Neural cell (in vitro differentiated cells): ENCODE measurements at regions not wholly inside any gene's neighbourhood (a gene's known extent, or its start where the extent isn't known, plus 50 kb on each side); places are given as distances from the start of the nearest gene placed in this dataset.

Experiments
- H2AFZ ChIP-seq: fragments of 200-600, 300-800 bp; sonication (generic), shearing (Covaris generic); 2 replicates; pipeline ENCODE4 v1.6.0; 2014; ENCODE audit warnings: low read depth, mild to moderate bottlenecking, antibody characterized with exemption, low read length, moderate library complexity
- H3F3A ChIP-seq: fragments of 200-600 bp; shearing (Covaris generic); 2 replicates; pipeline ENCODE4 v1.6.1; 2016; ENCODE audit warnings: mild to moderate bottlenecking, moderate library complexity, mixed read lengths, antibody characterized with exemption, low read length; ENCODE audit not compliant: insufficient read depth, poor library complexity, severe bottlenecking
- H3K27ac ChIP-seq: fragments of 200-600, 300-800 bp; sonication (generic), shearing (Covaris generic); 2 replicates; pipeline ENCODE4 v1.5.1; 2014; ENCODE audit warnings: mild to moderate bottlenecking, low read length, moderate library complexity
- H3K27me3 ChIP-seq: fragments of 300-800, 200-600 bp; sonication (generic), shearing (Covaris generic); 2 replicates; pipeline ENCODE4 v1.6.0; 2014; ENCODE audit warnings: mild to moderate bottlenecking, low read depth, low read length, moderate library complexity; ENCODE audit not compliant: insufficient read depth
- H3K36me3 ChIP-seq: fragments of 300-800, 200-600 bp; sonication (generic), shearing (Covaris generic); 2 replicates; pipeline ENCODE4 v1.5.1; 2014; ENCODE audit warnings: mild to moderate bottlenecking, antibody characterized with exemption, low read length, moderate library complexity; ENCODE audit not compliant: insufficient read depth
- H3K4me2 ChIP-seq: fragments of 300-800, 200-600 bp; sonication (generic), shearing (Covaris generic); 2 replicates; pipeline ENCODE4 v1.6.0; 2014; ENCODE audit warnings: mild to moderate bottlenecking, low read length
- H3K4me3 ChIP-seq: fragments of 300-800, 200-600 bp; sonication (generic), shearing (Covaris generic); 2 replicates; pipeline ENCODE4 v1.5.1; 2014; ENCODE audit warnings: mild to moderate bottlenecking, low read length, moderate library complexity
- H3K79me2 ChIP-seq: fragments of 200-600 bp; shearing (Covaris generic); replicated peaks from 2 replicates; pipeline ENCODE4 v1.6.0; 2014; ENCODE audit warnings: mild to moderate bottlenecking, low read length, moderate library complexity; ENCODE audit not compliant: insufficient read depth
- H3K9ac ChIP-seq: fragments of 300-800, 200-600 bp; sonication (generic), shearing (Covaris generic); 2 replicates; pipeline ENCODE4 v1.6.1; 2016; ENCODE audit warnings: mild to moderate bottlenecking, low read length, mixed read lengths
- H3K9me2 ChIP-seq: fragments of 200-600 bp; shearing (Covaris generic); 2 replicates; pipeline ENCODE4 v1.6.1; 2016; ENCODE audit warnings: mild to moderate bottlenecking, low read length, mixed read lengths; ENCODE audit not compliant: insufficient read depth
- H3K9me3 ChIP-seq: fragments of 200-600, 300-800 bp; sonication (generic), shearing (Covaris generic); 2 replicates; pipeline ENCODE4 v1.6.1; 2016; ENCODE audit warnings: mild to moderate bottlenecking, mixed run types, low read length, moderate library complexity, mixed read lengths
- H4K20me1 ChIP-seq: fragments of 200-600 bp; shearing (Covaris generic); 2 replicates; pipeline ENCODE4 v1.6.1; 2016; ENCODE audit warnings: mild to moderate bottlenecking, mixed run types; ENCODE audit not compliant: insufficient read depth
- EP300 ChIP-seq: fragments of 450-650 bp; conservative IDR thresholded peaks from 2 replicates; pipeline ENCODE4 v1.6.1; 2014; ENCODE audit warnings: antibody characterized with exemption, mild to moderate bottlenecking, moderate library complexity; ENCODE audit not compliant: poor library complexity, severe bottlenecking
- EZH2 ChIP-seq: fragments of 200-600, 300-800 bp; shearing (Covaris generic), sonication (generic); IDR thresholded peaks from 2 replicates; pipeline ENCODE4 v1.6.1; 2014; ENCODE audit warnings: antibody characterized with exemption, low read length, borderline replicate concordance, mild to moderate bottlenecking; ENCODE audit not compliant: insufficient read depth, poor library complexity, severe bottlenecking
- MXI1 ChIP-seq: fragments of 450-650 bp; conservative IDR thresholded peaks from 2 replicates; pipeline ENCODE4 v1.6.1; 2014; ENCODE audit warnings: antibody characterized with exemption, mild to moderate bottlenecking; ENCODE audit not compliant: poor library complexity, severe bottlenecking
- POLR2AphosphoS5 ChIP-seq: IDR thresholded peaks from 2 replicates; pipeline ENCODE4 v1.6.1; 2012
- RAD21 ChIP-seq: fragments of 450-650 bp; conservative IDR thresholded peaks from 2 replicates; pipeline ENCODE4 v1.6.1; 2014; ENCODE audit warnings: antibody characterized with exemption, mild to moderate bottlenecking, moderate library complexity
- SMC3 ChIP-seq: fragments of 450-650 bp; conservative IDR thresholded peaks from 2 replicates; pipeline ENCODE4 v1.6.1; 2014; ENCODE audit warnings: antibody characterized with exemption, mild to moderate bottlenecking, moderate library complexity; ENCODE audit not compliant: poor library complexity
- TAF1 ChIP-seq: IDR thresholded peaks from 2 replicates; pipeline ENCODE4 v1.6.1; 2012; ENCODE audit warnings: low read depth
- TF ChIP-seq, protein P1 (sequence below): fragments of 450-650 bp; IDR thresholded peaks from 2 replicates; pipeline ENCODE4 v1.5.1; 2014; ENCODE audit warnings: antibody characterized with exemption, mild to moderate bottlenecking, moderate library complexity; ENCODE audit not compliant: poor library complexity, severe bottlenecking
- TF ChIP-seq, protein P2 (sequence below): IDR thresholded peaks from 2 replicates; pipeline ENCODE4 v1.6.1; 2012; ENCODE audit warnings: borderline replicate concordance

DNA sequence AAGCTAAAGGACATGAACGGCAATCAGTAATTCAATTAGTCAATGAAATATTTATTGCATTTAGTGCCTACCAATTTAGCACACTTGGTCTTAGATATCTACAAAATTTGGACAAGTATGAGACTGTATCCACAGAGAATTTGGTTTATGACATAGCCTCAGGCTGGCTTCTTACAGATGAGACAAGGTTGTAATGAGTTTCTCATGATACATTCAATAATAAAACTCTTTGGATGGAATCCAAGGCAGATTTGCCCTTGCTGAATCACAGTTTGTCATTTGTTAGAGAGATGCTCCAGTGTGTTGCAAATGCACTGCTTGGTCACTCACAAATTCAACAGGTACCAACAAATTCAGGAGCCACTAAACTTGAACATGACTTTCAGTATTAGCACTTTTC lies 162.5 kb downstream of the GPR37 start:
- no peaks in the 10 kb centered on the region for H3K36me3 ChIP-seq
- H3K27ac ChIP-seq: no peak overlapping the region
- H4K20me1 ChIP-seq: no peaks in the 10 kb centered on the region
- H2AFZ ChIP-seq: no peak overlapping the region
- no peak overlapping the region for H3K9ac ChIP-seq
- TF ChIP-seq EZH2 (no peak), EP300 (no peak), MXI1 (no peak), POLR2AphosphoS5 (no peak), RAD21 (no peak), SMC3 (no peak), TAF1 (no peak)
- TF ChIP-seq, protein P1, sequence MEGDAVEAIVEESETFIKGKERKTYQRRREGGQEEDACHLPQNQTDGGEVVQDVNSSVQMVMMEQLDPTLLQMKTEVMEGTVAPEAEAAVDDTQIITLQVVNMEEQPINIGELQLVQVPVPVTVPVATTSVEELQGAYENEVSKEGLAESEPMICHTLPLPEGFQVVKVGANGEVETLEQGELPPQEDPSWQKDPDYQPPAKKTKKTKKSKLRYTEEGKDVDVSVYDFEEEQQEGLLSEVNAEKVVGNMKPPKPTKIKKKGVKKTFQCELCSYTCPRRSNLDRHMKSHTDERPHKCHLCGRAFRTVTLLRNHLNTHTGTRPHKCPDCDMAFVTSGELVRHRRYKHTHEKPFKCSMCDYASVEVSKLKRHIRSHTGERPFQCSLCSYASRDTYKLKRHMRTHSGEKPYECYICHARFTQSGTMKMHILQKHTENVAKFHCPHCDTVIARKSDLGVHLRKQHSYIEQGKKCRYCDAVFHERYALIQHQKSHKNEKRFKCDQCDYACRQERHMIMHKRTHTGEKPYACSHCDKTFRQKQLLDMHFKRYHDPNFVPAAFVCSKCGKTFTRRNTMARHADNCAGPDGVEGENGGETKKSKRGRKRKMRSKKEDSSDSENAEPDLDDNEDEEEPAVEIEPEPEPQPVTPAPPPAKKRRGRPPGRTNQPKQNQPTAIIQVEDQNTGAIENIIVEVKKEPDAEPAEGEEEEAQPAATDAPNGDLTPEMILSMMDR: no peak
- TF ChIP-seq, protein P2, sequence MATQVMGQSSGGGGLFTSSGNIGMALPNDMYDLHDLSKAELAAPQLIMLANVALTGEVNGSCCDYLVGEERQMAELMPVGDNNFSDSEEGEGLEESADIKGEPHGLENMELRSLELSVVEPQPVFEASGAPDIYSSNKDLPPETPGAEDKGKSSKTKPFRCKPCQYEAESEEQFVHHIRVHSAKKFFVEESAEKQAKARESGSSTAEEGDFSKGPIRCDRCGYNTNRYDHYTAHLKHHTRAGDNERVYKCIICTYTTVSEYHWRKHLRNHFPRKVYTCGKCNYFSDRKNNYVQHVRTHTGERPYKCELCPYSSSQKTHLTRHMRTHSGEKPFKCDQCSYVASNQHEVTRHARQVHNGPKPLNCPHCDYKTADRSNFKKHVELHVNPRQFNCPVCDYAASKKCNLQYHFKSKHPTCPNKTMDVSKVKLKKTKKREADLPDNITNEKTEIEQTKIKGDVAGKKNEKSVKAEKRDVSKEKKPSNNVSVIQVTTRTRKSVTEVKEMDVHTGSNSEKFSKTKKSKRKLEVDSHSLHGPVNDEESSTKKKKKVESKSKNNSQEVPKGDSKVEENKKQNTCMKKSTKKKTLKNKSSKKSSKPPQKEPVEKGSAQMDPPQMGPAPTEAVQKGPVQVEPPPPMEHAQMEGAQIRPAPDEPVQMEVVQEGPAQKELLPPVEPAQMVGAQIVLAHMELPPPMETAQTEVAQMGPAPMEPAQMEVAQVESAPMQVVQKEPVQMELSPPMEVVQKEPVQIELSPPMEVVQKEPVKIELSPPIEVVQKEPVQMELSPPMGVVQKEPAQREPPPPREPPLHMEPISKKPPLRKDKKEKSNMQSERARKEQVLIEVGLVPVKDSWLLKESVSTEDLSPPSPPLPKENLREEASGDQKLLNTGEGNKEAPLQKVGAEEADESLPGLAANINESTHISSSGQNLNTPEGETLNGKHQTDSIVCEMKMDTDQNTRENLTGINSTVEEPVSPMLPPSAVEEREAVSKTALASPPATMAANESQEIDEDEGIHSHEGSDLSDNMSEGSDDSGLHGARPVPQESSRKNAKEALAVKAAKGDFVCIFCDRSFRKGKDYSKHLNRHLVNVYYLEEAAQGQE: no peak
- H3K9me2 ChIP-seq: no peaks in the 10 kb centered on the region
- no peak overlapping the region for H3K4me3 ChIP-seq
- H3F3A ChIP-seq: no peaks in the 10 kb centered on the region
- no peaks in the 10 kb centered on the region for H3K79me2 ChIP-seq
- no peak overlapping the region for H3K4me2 ChIP-seq
- no peaks in the 10 kb centered on the region for H3K27me3 ChIP-seq
- no peaks in the 10 kb centered on the region for H3K9me3 ChIP-seq

DNA sequence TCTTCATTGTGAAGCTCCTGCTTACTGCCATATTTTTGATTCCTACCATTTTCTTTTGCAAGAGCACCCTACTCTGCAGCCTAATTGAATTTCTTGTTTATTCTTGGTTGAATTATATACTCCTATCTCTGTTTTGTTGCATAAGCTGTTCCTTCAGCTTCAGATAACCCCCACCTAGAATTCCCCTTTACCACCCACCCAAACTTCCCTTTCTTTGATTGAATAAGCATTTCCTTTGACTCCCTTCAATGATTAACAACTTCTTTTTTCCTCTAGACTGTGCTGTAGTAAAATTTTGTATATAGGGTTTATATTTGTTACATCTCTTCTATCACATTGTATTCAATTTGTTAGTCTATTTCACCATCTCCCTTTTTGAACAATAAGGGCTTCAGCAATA lies 168.1 kb downstream of the GPR37 start:
- H4K20me1 ChIP-seq: no peaks in the 10 kb centered on the region
- H3K9me3 ChIP-seq: no peaks in the 10 kb centered on the region
- H3K36me3 ChIP-seq: no peaks in the 10 kb centered on the region
- H3K79me2 ChIP-seq: no peaks in the 10 kb centered on the region
- no peak for TF ChIP-seq SMC3
- TF ChIP-seq, protein P1: no peak
- TF ChIP-seq EZH2: no peak
- no peak for TF ChIP-seq TAF1
- TF ChIP-seq POLR2AphosphoS5: no peak
- no peak for TF ChIP-seq EP300
- TF ChIP-seq MXI1: no peak
- TF ChIP-seq, protein P2: no peak
- no peak for TF ChIP-seq RAD21
- no peak overlapping the region for H3K27ac ChIP-seq
- no peak overlapping the region for H3K4me3 ChIP-seq
- H3F3A ChIP-seq: no peaks in the 10 kb centered on the region
- H3K9ac ChIP-seq: no peak overlapping the region
- no peak overlapping the region for H3K4me2 ChIP-seq
- no peak overlapping the region for H2AFZ ChIP-seq
- H3K27me3 ChIP-seq: no peaks in the 10 kb centered on the region
- H3K9me2 ChIP-seq: no peaks in the 10 kb centered on the region
